ENCODE measurements at regions not wholly inside any gene's neighbourhood (a gene's known extent, or its start where the extent isn't known, plus 50 kb on each side); places are given as distances from the start of the nearest gene placed in this dataset.
A peak's percentile ranks its signal among the peaks of the same experiment; 100 is the strongest.

GRCh38 chr5:165502893-165503691 lies 1997.7 kb downstream of the MAT2B start:
- DNase-seq (no peak), ATAC-seq (no peak)
- Histone ChIP-seq H3K27me3 (no peaks in the 10 kb centered on the region), H3K9me3 (no peaks in the 10 kb centered on the region), H3K36me3 (no peaks in the 10 kb centered on the region), H3K27ac (no peak overlapping the region), H3K4me1 (no peaks in the 10 kb centered on the region), H3K4me3 (peak overlapping the region; percentile 20)
- intact Hi-C loops (cut with DNase I), result no loop called here
- no peak for TF ChIP-seq CTCF (IDR thresholded peaks at IDR 0.05)

- TF ChIP-seq CTCF (IDR thresholded peaks at IDR 0.05), result no peak
- intact Hi-C loops (cut with DNase I), result no loop called here
- no peaks in the 10 kb centered on the region for H3K36me3 ChIP-seq
- H3K27me3 ChIP-seq, result no peaks in the 10 kb centered on the region
- H3K27ac ChIP-seq, result no peak overlapping the region
- no peaks in the 10 kb centered on the region for H3K9me3 ChIP-seq
- H3K4me1 ChIP-seq, result no peaks in the 10 kb centered on the region
- no peak for DNase-seq
- no peak for ATAC-seq
- H3K4me3 ChIP-seq, result no peak overlapping the region
Observed at GRCh38 chr5:165504674-165505073, 1999.3 kb downstream of the MAT2B start.

GRCh38 chr5:165508286-165508685 lies 2002.9 kb downstream of the MAT2B start:
- intact Hi-C loops (cut with DNase I), result no loop called here
- no peaks in the 10 kb centered on the region for H3K36me3 ChIP-seq
- DNase-seq, result no peak
- no peak overlapping the region for H3K27ac ChIP-seq
- H3K27me3 ChIP-seq, result no peaks in the 10 kb centered on the region
- no peak overlapping the region for H3K4me3 ChIP-seq
- TF ChIP-seq CTCF (IDR thresholded peaks at IDR 0.05), result no peak
- no peaks in the 10 kb centered on the region for H3K9me3 ChIP-seq
- ATAC-seq, result no peak
- H3K4me1 ChIP-seq, result no peaks in the 10 kb centered on the region

- DNase-seq (no peak), ATAC-seq (no peak)
- Histone ChIP-seq H3K36me3 (no peaks in the 10 kb centered on the region), H3K4me1 (no peaks in the 10 kb centered on the region), H3K9me3 (no peaks in the 10 kb centered on the region), H3K27me3 (no peaks in the 10 kb centered on the region), H3K4me3 (no peak overlapping the region), H3K27ac (no peak overlapping the region)
- intact Hi-C loops (cut with DNase I), result no loop called here
- no peak for TF ChIP-seq CTCF (IDR thresholded peaks at IDR 0.05)
Observed at GRCh38 chr5:165508861-165509260, 2003.4 kb downstream of the MAT2B start.

- no peak for DNase-seq
- no peaks in the 10 kb centered on the region for H3K9me3 ChIP-seq
- TF ChIP-seq CTCF (IDR thresholded peaks at IDR 0.05), result no peak
- no peaks in the 10 kb centered on the region for H3K36me3 ChIP-seq
- no peak overlapping the region for H3K4me3 ChIP-seq
- no peaks in the 10 kb centered on the region for H3K27me3 ChIP-seq
- ATAC-seq, result no peak
- H3K27ac ChIP-seq, result no peak overlapping the region
- intact Hi-C loops (cut with DNase I), result no loop called here
- no peaks in the 10 kb centered on the region for H3K4me1 ChIP-seq
Observed at GRCh38 chr5:165521816-165522610, 2016.6 kb downstream of the MAT2B start.

All from upper lobe of right lung (tissue), 1 donor.